Choroid plexus epithelial cell (primary cell): ENCODE measurements at regions not wholly inside any gene's neighbourhood (a gene's known extent, or its start where the extent isn't known, plus 50 kb on each side); places are given as distances from the start of the nearest gene placed in this dataset.

ENCODE experiments used
- DNase-seq: peaks from one replicate; pipeline ENCODE4 v3.0.0-alpha.2; 2010; ENCODE audit warnings: low read depth
- H3K4me3 ChIP-seq: 2 replicates; pipeline ENCODE4 v1.5.1; 2011; ENCODE audit warnings: low read depth, mild to moderate bottlenecking, control low read depth, low read length, moderate library complexity
- TF ChIP-seq, protein P1 (sequence below): conservative IDR thresholded peaks from 2 replicates; pipeline ENCODE4 v1.5.1; 2011; ENCODE audit warnings: low read depth, mild to moderate bottlenecking, control low read depth, inconsistent platforms, low read length, moderate library complexity

DNA sequence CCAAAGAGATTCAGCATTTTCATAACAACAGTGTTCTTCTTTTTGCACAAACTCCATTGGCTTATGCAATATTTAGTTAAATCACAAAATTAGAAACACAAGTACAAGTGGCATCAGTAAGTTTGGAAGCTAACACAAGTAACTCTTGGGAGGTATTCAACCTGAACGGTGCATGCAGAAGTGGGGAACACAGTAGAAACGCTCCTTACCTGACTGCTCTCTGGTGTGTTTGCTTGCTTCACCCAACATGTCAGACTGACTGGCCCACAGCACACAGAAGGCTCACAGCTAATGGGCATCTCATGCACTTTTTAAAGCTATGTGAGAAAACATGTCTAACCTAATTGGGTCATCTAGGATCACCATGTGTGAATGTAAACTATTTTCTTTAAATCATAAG, 133.6 kb downstream of the MAGEB17 start:
- TF ChIP-seq, protein P1, sequence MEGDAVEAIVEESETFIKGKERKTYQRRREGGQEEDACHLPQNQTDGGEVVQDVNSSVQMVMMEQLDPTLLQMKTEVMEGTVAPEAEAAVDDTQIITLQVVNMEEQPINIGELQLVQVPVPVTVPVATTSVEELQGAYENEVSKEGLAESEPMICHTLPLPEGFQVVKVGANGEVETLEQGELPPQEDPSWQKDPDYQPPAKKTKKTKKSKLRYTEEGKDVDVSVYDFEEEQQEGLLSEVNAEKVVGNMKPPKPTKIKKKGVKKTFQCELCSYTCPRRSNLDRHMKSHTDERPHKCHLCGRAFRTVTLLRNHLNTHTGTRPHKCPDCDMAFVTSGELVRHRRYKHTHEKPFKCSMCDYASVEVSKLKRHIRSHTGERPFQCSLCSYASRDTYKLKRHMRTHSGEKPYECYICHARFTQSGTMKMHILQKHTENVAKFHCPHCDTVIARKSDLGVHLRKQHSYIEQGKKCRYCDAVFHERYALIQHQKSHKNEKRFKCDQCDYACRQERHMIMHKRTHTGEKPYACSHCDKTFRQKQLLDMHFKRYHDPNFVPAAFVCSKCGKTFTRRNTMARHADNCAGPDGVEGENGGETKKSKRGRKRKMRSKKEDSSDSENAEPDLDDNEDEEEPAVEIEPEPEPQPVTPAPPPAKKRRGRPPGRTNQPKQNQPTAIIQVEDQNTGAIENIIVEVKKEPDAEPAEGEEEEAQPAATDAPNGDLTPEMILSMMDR, result no peak
- H3K4me3 ChIP-seq, result no peak overlapping the region
- no peak for DNase-seq

DNA sequence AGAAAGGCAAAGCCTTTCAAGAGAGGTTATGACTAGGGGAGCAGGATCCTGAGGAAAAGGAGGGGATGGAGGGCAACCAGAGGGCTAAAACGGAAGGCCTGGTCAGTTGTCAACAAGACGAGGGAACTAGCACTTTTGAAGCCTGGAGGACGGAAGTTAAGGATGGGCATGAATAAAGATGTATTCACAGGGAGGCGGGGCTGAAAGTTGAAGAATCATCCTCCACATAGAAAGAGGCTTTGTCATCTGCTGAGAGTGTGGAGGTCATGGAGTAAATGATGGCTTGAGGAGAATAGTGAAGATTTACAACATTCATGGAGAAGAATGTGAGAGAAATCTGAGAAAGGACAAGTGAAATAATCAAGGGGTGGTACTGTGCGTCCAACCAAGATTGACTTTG, 137.5 kb downstream of the MAGEB17 start:
- no peak for DNase-seq
- TF ChIP-seq, protein P1, result no peak
- no peak overlapping the region for H3K4me3 ChIP-seq

DNA sequence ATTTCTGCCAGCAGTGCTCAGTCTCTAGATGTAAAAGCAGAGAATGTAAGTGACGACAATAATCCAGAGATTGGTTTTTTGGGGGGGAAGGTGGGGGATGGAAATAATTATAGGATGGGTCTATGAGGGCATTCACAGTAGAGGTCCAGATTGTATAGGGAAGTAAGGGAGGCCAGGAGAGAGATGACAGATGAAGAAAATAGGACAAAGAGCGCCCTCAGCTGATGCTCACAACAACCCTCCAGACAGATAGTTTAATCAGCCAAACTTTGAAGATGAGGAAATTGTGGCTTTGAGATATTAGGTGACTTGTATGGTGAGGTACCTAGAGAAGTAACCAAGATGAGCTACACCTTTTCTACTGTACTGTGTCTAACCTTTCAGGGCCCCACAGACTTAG, 137.9 kb downstream of the MAGEB17 start:
- TF ChIP-seq, protein P1, result no peak
- no peak overlapping the region for H3K4me3 ChIP-seq
- no peak for DNase-seq

DNA sequence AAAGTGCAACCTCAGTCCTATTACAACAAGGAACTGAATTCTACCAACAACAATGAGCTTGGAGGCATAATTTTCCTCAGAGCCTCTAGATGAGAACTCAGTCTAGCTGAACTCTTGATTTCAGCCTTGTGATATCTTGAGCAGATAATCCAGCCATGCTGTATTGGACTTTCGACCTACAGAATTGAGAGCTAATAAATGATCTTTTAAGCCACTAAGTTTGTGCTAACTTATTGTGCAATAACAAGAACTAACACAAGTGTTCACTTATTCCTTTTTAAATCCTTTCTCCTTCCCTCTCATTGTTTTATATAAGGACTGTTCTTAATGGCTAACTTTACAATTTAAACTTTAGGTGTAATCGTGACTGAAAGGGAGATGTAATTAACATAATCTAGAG, 140.7 kb downstream of the MAGEB17 start:
- H3K4me3 ChIP-seq, result no peak overlapping the region
- TF ChIP-seq, protein P1, result no peak
- DNase-seq, result no peak

DNA sequence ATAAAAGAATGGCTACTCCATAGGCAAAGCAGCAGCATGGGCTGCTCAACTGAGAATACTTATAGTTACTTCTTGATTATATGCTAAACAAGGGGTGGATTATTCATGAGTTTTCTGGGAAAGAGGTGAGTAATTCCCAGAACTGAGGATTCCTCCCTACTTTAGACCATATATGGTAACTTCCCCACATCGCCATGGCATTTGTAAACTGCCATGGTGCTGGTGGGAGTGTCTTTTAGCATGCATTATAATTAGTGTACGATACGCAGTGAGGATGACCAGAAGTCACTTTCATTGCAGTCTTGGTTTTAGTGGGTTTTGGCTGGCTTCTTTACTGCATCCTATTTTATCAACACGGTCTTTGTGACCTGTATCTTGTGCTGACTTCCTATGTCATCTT, 141.5 kb downstream of the MAGEB17 start:
- TF ChIP-seq, protein P1, result no peak
- DNase-seq, result no peak
- no peak overlapping the region for H3K4me3 ChIP-seq

DNA sequence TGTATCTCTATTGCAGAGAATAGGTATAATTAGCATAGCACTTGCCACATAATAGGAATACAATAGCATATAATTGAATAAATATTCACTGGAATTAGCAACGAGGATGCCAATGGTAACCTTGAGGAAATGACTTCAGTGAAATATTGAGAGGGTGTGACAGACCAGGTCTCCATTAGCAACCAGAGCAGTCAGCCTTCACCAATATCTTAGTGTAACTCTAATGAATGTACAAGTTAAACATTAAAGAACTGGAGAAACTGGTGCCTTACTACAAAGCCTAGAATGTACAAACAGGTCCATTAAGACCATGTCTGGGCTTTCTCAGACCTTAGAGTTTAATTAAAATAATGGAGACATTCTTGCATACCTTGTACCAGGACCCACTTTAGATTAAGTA, 143.0 kb downstream of the MAGEB17 start:
- no peak for DNase-seq
- TF ChIP-seq, protein P1, result no peak

DNA sequence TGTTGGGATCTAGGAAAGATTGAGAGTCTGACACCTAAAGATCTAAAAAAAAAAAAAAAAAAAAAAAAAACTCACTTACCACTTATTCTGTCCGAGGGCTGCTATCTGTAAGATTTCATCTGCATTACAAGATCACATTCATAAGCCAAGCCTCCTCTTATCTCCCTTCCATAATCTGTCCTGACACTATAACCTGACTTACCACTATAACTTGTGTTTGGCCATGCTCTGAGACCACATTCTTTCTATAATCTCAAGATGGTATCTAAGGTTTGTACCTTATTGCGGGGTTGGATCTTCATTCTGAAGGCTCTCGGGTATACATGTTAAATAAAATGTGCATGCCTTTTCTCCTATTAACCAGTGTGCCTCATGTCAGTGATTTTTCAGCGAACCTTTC, 144.4 kb downstream of the MAGEB17 start:
- DNase-seq, result no peak
- TF ChIP-seq, protein P1, result no peak

More for the DNA sequence above, 143.0 kb downstream of the MAGEB17 start:
- no peak overlapping the region for H3K4me3 ChIP-seq

More for the DNA sequence above, 144.4 kb downstream of the MAGEB17 start:
- no peak overlapping the region for H3K4me3 ChIP-seq
